Small intestine (tissue), 7 donors: ENCODE measurements at regions not wholly inside any gene's neighbourhood (a gene's known extent, or its start where the extent isn't known, plus 50 kb on each side); places are given as distances from the start of the nearest gene placed in this dataset.

Source experiments
- DNase-seq, 2 donors: peaks; one replicate each; pipeline versions ENCODE4 v3.0.0 to v3.0.0-alpha.2; 2013
- FAIRE-seq: peaks from 2 replicates; lab custom pipeline; 2012; peaks lifted over from hg19 to GRCh38; lab: Jason Lieb, UNC
- H3K27ac ChIP-seq, 3 donors: one replicate each; pipeline ENCODE4 v1.5.1; 2013; ENCODE audit warnings: low read length in 2 of 3, mild to moderate bottlenecking in 2 of 3, control low read depth in 1 of 3, inconsistent platforms in 1 of 3, low read depth in 1 of 3, moderate library complexity in 1 of 3
- H3K27me3 ChIP-seq, 3 donors: one replicate each; pipeline ENCODE4 v1.6.1; 2013; ENCODE audit warnings: low read length in 3 of 3, inconsistent platforms in 1 of 3; ENCODE audit not compliant: control insufficient read depth in 3 of 3, insufficient read depth in 3 of 3
- H3K36me3 ChIP-seq, 3 donors: one replicate each; pipeline ENCODE4 v1.6.1; 2013; ENCODE audit warnings: low read length in 3 of 3, inconsistent platforms in 1 of 3, low read depth in 1 of 3, mild to moderate bottlenecking in 1 of 3, moderate library complexity in 1 of 3; ENCODE audit not compliant: control insufficient read depth in 3 of 3, insufficient read depth in 2 of 3
- H3K4me1 ChIP-seq, 3 donors: one replicate each; pipeline ENCODE4 v1.6.1; 2013; ENCODE audit warnings: low read length in 2 of 3, inconsistent platforms in 1 of 3, low read depth in 1 of 3, mild to moderate bottlenecking in 1 of 3, moderate library complexity in 1 of 3; ENCODE audit not compliant: control insufficient read depth in 3 of 3, insufficient read depth in 2 of 3
- H3K4me3 ChIP-seq, 3 donors: one replicate each; pipeline ENCODE4 v1.5.1; 2013; ENCODE audit warnings: low read length in 3 of 3, control low read depth in 1 of 3, inconsistent platforms in 1 of 3, low read depth in 1 of 3, mild to moderate bottlenecking in 1 of 3, moderate library complexity in 1 of 3
- H3K9me3 ChIP-seq, 2 donors: one replicate each; pipeline ENCODE4 v1.6.1; 2013; ENCODE audit warnings: low read depth in 1 of 2, low read length in 1 of 2; ENCODE audit not compliant: control insufficient read depth in 2 of 2, insufficient read depth in 1 of 2
- WGBS, 3 donors: extraction: QIAGEN DNeasy Blood & Tissue Kit; methylation state at CpG; one replicate each; pipeline ENCODE4 v1.1.7; 2013; 5-methylcytosine and 5-hydroxymethylcytosine counted together
- donor health status: healthy with polysubstance abuse.
- donor health status: control.
- donor health status: control.
- donor health status: Bipolar disorder and iron deficiency.
- donor health status: healthy.

GRCh38 chr2:3981446-3981987 is 278.1 kb downstream of the DCDC2C start:
- H3K4me3 ChIP-seq: no peak overlapping the region
- DNase-seq: no peak
- no peak overlapping the region for H3K27ac ChIP-seq
- H3K4me1 ChIP-seq: no peaks in the 10 kb centered on the region
- no peak for FAIRE-seq
- H3K9me3 ChIP-seq: peaks cover 0 to 10% of the 10 kb centered on the region in 2 donors
- WGBS, 3 donors: 73 to 85% (median 79%) methylated on average over 9 of the region's 9 CpGs
- no peaks in the 10 kb centered on the region for H3K27me3 ChIP-seq
- no peaks in the 10 kb centered on the region for H3K36me3 ChIP-seq

- Histone ChIP-seq H3K27me3 (no peaks in the 10 kb centered on the region), H3K4me1 (no peaks in the 10 kb centered on the region), H3K4me3 (no peak overlapping the region), H3K36me3 (no peaks in the 10 kb centered on the region), H3K9me3 (peaks cover 0 to 10% of the 10 kb centered on the region in 2 donors), H3K27ac (no peak overlapping the region)
- WGBS, 3 donors: 76 to 86% (median 83%) methylated on average over 2 of the region's 2 CpGs
- DNase-seq (no peak), FAIRE-seq (no peak)
These were observed 278.8 kb downstream of the DCDC2C start for GRCh38 chr2:3982160-3982559.

GRCh38 chr2:3986063-3986462 is 282.7 kb downstream of the DCDC2C start:
- H3K4me3 ChIP-seq: no peak overlapping the region
- H3K27ac ChIP-seq: no peak overlapping the region
- H3K27me3 ChIP-seq: no peaks in the 10 kb centered on the region
- no peaks in the 10 kb centered on the region for H3K4me1 ChIP-seq
- DNase-seq (no peak), FAIRE-seq (no peak)
- no peaks in the 10 kb centered on the region for H3K36me3 ChIP-seq
- WGBS, 3 donors: 57 to 70% (median 70%) methylated on average over 6 of the region's 6 CpGs
- peaks cover 0 to 13% of the 10 kb centered on the region in 2 donors for H3K9me3 ChIP-seq

- no peak overlapping the region for H3K27ac ChIP-seq
- DNase-seq (no peak), FAIRE-seq (no peak)
- no peaks in the 10 kb centered on the region for H3K4me1 ChIP-seq
- H3K27me3 ChIP-seq: no peaks in the 10 kb centered on the region
- WGBS, 3 donors: 58 to 69% (median 60%) methylated on average over 7 of the region's 7 CpGs
- no peaks in the 10 kb centered on the region for H3K36me3 ChIP-seq
- H3K9me3 ChIP-seq: peaks cover 0 to 14% of the 10 kb centered on the region in 2 donors
- no peak overlapping the region for H3K4me3 ChIP-seq
These were observed 283.3 kb downstream of the DCDC2C start for GRCh38 chr2:3986530-3987258.

GRCh38 chr2:4002841-4003403 is 299.5 kb downstream of the DCDC2C start:
- Histone ChIP-seq H3K27me3 (no peaks in the 10 kb centered on the region), H3K36me3 (no peaks in the 10 kb centered on the region), H3K4me3 (no peak overlapping the region), H3K27ac (no peak overlapping the region), H3K9me3 (peaks cover under 1 to 10% of the 10 kb centered on the region in 2 donors), H3K4me1 (no peaks in the 10 kb centered on the region)
- no peak for DNase-seq
- FAIRE-seq: no peak
- WGBS, 3 donors: 77 to 88% (median 80%) methylated on average over 22 of the region's 22 CpGs

GRCh38 chr2:4012197-4012596 is 308.8 kb downstream of the DCDC2C start:
- WGBS, 3 donors: 78 to 100% (median 89%) methylated on average over 1 of the region's 1 CpG
- no peaks in the 10 kb centered on the region for H3K36me3 ChIP-seq
- H3K9me3 ChIP-seq: peaks cover 2 to 18% of the 10 kb centered on the region in 2 donors
- H3K4me1 ChIP-seq: no peaks in the 10 kb centered on the region
- H3K4me3 ChIP-seq: no peak overlapping the region
- FAIRE-seq (no peak), DNase-seq (no peak)
- no peaks in the 10 kb centered on the region for H3K27me3 ChIP-seq
- H3K27ac ChIP-seq: no peak overlapping the region

GRCh38 chr2:4018535-4018934 is 315.2 kb downstream of the DCDC2C start:
- H3K9me3 ChIP-seq: peaks cover 0 to 27% of the 10 kb centered on the region in 2 donors
- H3K36me3 ChIP-seq: no peaks in the 10 kb centered on the region
- H3K27ac ChIP-seq: no peak overlapping the region
- H3K27me3 ChIP-seq: no peaks in the 10 kb centered on the region
- H3K4me1 ChIP-seq: no peaks in the 10 kb centered on the region
- FAIRE-seq (no peak), DNase-seq (no peak)
- no peak overlapping the region for H3K4me3 ChIP-seq

- DNase-seq: no peak
- Histone ChIP-seq H3K36me3 (no peaks in the 10 kb centered on the region), H3K4me3 (no peak overlapping the region), H3K27me3 (no peaks in the 10 kb centered on the region), H3K27ac (no peak overlapping the region), H3K4me1 (no peaks in the 10 kb centered on the region), H3K9me3 (peaks cover 0 to 23% of the 10 kb centered on the region in 2 donors)
- WGBS, 3 donors: 47 to 52% (median 47%) methylated on average over 5 of the region's 5 CpGs
- no peak for FAIRE-seq
These were observed 316.8 kb downstream of the DCDC2C start for GRCh38 chr2:4020153-4020552.
